Activated CD8-positive, alpha-beta memory T cell treated with anti-CD3 and anti-CD28 coated beads for 36 hours (primary cell): ENCODE measurements at regions not wholly inside any gene's neighbourhood (a gene's known extent, or its start where the extent isn't known, plus 50 kb on each side); places are given as distances from the start of the nearest gene placed in this dataset.
"Not testable (repeated sequence)": the region's sequence is repeated elsewhere in the genome, so short reads cannot be mapped to it uniquely, and the experiment has no call there.

ENCODE experiments used
- CTCF ChIA-PET: fragments of 350-600 bp; sonication (Branson Sonifier 250); formaldehyde crosslinking; loops from one replicate; lab custom pipeline; 2021; ENCODE audit warnings: antibody characterized with exemption; lab: Charles Lee
- POLR2A ChIA-PET: fragments of 350-600 bp; sonication (Branson Sonifier 250); formaldehyde crosslinking; loops from one replicate; lab custom pipeline; 2021; ENCODE audit warnings: antibody characterized with exemption; lab: Charles Lee

DNA sequence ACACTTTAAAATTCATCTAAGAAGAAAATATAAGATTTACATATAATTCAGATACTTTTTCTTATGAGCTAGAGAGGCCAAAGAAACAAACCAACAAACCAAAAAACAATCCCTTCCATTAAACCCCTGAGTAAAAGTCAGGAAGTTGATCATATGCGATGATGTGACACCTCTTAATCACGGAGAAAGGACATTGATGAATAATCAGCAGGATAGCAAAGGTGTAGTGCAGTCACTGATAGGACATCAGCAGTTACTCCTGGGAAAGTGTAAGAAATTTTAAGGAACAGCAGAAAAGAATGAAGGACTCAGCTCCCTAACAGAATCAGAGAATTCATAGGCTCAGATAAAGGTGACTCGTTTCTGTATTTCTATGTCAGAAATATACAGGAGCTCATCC, 202.4 kb upstream of the EDNRB start:
- CTCF ChIA-PET = interaction anchor here (0.7 to 1.3 kb wide), 5 partner anchors 302 to 360 kb away, joined by 3 to 5 read pairs (median 4); no protein-coding TSS in a partner anchor
- POLR2A ChIA-PET = no interaction called here

DNA sequence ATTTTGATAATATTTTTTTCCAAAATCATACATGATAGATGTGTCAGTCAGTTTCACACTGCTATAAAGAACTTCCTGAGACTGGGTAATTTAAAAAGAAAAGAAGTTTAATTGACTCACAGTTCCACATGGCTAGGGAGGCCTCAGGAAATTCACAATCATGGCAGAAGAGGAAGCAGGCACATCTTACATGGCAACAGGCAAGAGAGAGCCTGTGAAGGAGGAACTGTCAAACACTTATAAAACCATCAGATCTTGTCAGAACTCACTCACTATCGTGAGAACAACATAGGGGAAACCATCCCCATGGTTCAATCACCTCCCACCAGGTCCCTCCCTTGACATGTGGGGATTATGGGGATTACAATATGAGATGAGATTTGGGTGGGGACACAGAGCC, 201.5 kb upstream of the EDNRB start:
- CTCF ChIA-PET, POLR2A ChIA-PET: not testable (repeated sequence)

DNA sequence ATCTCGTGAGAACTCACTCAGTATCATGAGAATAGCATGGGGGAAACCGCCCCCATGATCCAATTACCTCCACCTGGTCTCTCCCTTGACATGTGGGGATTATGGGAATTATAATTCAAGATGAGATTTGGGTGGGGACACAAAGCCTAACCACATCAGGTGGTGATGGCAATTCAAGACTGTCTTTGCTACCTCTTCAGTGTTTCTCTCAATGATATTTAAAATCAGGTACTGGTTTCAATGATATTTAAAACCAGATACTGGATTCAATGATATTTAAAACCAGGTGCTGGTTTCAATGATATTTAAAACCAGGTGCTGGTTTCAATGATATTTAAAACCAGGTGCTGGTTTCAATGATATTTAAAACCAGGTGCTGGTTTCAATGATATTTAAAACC, 198.4 kb upstream of the EDNRB start:
- CTCF ChIA-PET, POLR2A ChIA-PET: not testable (repeated sequence)

DNA sequence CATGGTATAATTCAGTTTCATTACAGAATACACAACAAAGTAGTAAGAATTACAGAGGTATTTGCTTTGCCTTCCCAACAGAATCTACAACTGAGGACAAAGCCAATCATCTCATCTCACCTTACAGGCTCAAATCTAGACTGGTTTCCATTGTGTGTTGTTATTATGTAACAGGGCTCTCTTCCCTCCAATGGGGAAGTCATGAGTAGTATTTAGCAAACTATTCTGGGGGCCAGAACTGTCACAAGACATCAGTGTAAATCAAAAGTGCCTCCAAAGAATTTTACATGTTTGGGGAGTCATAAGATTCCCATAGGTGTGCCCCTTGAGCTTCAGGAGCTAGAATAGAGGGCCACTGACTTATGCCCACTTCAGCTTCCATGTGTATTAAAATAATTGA, 187.0 kb upstream of the EDNRB start:
- ChIA-PET CTCF (no interaction called here), POLR2A (no interaction called here)

DNA sequence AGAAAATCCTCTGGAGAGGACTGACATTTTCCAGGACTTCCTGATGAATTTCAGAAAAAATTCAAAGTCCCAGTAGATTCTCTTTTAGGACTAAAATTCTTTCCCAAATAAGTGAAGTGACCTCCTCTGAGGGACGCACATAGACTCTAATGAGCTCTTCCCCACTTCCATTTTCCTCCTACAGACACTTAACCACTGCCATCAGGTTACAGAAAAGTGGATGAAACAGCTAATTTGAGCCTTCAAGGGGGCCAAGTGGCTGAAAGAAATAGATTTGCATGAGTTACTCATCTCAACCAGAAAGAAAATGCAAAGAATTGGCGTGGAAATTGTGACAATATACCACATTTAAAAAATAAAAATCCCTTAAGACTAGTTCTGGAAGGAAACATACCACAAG, 185.3 kb upstream of the EDNRB start:
- ChIA-PET CTCF (no interaction called here), POLR2A (no interaction called here)

DNA sequence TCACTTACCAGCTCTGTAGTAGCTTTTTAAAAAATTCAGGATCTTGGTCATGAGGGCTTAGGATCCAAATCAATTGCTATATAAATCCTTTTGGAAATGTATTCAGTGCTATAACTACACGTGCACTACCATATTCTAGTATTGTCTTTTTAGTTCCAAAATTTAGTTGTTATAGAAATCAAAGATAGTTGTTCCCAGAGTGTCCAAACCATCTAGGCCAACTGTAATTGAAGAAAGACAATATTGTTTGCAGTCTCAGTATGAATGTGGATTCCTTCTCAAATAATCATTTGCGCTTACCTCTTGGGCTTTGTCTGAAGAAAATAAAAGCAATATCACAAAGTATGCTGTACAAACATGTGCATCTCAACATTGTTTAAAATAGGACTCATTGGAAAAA, 184.1 kb upstream of the EDNRB start:
- CTCF ChIA-PET = no interaction called here
- POLR2A ChIA-PET = no interaction called here

DNA sequence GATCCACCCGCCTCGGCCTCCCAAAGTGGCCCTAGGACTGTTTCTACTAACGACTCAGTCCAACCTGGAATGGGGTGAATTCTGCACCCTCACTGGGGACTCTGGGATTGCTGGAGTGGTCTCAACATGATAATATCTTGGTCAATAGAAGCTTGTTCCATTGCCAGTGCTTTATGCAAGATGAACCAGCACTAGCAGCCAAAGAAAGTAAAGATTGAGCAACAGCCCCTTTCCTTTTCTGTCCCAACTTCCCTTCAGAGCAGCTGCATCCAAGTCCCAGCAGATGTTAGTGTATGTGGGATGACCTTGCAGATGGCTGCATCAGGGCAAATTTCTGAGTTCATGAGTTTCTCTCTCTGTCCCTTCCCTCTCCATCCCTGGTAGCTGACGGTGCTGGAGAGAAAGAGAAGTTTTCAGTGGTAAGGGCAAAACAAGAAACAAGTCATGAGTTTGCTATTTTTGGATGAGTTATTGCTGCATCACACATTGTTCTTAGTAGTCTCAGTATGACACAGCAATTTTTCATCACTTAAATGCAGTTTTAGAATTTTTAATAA, 183.6 kb upstream of the EDNRB start:
- ChIA-PET CTCF (no interaction called here), POLR2A (no interaction called here)

DNA sequence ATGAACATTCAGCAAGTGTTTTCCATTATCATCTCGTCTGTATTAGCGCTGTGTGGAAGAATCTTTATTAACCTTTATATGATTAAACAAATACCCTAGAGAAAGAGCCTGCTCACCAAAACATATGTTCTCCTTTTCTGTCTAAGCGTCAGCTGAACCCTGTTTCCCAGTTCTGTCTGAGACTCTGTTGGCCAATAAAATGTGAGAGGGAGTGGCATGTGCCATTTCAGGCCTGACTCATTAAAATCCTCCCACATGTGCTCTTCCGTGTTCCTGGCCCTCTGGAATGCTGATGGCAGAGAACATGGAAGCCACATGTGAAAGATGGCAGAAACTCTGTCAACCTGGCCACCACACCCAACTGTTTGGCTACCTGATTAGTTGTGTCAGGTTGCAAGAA, 181.9 kb upstream of the EDNRB start:
- ChIA-PET POLR2A (no interaction called here), CTCF (no interaction called here)

DNA sequence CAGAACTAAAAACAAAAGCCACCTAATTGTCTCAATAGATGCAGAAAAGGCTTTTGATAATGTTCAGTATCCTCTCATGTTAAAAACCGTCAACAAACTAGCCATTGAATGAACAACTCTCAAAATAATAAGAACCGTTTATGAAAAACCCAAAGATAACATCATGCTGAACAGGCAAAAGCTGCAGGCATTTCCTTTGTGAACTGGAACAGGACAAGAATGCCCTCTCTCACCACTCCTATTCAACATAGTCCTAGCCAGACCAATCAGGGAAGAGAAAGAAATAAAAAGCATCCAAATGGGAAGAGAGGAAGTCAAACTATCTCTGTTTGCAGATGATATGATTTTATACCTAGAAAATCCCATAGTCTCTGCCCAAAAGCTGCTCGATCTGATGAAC, 179.6 kb upstream of the EDNRB start:
- ChIA-PET POLR2A (no interaction called here), CTCF (no interaction called here)

DNA sequence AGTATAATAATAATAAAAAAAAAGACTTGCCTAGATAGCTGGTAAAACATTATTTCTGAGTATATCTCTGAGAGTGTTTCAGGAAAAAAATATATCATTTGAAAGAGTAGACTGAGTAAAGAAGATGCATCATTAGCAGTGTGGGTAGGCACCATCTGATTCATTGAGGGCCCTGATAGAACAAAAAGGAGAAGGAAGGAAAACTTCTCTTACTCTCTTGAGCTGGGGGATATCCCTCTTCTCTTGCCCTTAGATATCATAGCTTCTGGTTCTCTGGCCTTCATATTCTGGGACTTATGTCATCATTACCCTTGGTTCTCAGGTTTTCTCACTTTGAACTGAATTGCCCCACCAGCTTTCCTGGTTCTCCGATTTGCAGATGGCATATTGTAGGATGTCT, 177.6 kb upstream of the EDNRB start:
- POLR2A ChIA-PET = no interaction called here

DNA sequence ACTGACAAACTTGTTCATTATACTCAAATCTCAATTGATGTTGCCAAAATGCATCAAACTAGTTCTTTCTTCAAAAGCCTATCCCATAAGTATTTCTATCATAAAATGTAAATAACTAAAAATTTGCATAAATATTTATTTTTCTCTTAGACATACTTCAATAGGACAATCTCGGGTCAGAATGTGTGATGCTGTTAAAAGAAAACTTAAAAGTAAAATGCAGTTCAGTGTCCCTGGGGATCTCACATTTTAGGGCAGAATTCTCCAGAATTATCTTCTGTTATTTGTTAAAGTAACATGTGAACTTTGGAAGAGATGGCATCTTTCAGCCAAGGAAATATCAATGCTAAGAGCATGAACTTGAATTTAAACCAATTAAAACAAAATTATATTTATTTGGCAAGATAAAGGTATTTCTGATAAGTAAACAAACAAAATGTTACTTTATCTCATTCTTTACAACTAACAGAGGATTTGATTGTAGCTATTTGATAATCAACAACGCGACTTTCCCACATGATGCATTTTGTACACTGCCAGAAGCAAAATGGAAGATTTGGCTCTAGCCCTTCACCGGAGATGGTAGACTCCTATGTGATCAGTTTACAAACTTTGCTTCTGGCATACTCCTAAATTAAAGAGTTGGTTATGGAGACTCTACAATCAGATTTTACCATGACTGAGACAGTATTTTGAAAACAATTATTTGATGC, 169.5 kb upstream of the EDNRB start:
- CTCF ChIA-PET = no interaction called here

More for the DNA sequence above, 177.6 kb upstream of the EDNRB start:
- CTCF ChIA-PET = no interaction called here

DNA sequence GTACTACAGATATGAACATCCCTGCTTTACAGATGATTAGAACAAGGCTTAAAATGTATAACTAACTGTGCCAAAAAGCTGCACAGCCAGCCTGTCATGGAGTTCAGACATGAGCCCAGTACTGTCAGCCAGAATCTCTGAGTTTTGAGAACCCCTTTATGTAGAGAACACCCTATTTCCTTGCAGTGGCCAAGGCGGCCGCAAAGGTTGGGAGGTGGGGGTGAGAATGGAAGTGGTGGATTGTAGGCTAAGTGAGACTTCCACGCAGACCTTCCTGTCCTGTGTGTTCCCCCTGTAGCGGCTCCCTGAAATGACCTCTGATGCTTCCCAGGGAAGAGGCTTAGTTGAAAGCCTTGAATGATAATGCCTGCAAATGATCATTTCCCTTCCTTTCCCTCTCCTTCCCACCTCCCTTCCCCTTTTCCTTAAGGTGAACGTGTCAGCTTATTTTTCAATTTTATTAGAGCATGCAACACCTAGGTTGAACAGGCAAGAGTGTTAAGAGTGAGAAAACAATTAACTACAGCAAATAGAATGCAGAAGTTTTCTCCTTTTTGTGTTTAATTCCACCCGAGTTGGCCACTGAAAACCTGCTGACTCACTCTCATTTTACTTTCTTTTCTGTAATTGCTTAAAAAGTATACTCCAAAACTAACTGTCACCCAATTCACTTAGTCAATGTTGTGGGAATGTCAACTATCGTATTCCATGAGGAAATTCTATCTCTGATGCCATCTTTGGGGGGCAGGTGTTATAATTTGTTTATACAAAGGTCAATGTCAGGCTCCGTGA, 167.0 kb upstream of the EDNRB start:
- POLR2A ChIA-PET = no interaction called here
- CTCF ChIA-PET = no interaction called here

More for the DNA sequence above, 169.5 kb upstream of the EDNRB start:
- POLR2A ChIA-PET = no interaction called here

DNA sequence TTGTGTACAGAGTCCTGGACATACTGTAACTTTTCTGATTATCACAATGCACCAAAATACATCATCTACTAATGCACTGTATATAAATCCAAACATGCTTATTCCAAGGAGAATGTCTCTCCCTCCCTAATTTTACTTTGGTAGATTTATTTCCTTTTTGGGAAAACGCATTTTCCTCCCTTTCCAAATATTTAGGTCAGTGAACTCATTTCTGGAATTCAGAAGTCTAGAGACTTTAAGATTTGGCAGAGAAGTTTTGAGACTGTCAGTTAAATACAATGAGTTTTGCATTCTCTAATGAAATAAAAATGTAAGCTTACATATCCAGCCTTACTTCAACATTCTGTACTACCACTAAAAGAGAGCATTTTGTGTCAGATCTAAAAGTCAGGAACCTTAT, 165.8 kb upstream of the EDNRB start:
- ChIA-PET CTCF (no interaction called here), POLR2A (no interaction called here)

DNA sequence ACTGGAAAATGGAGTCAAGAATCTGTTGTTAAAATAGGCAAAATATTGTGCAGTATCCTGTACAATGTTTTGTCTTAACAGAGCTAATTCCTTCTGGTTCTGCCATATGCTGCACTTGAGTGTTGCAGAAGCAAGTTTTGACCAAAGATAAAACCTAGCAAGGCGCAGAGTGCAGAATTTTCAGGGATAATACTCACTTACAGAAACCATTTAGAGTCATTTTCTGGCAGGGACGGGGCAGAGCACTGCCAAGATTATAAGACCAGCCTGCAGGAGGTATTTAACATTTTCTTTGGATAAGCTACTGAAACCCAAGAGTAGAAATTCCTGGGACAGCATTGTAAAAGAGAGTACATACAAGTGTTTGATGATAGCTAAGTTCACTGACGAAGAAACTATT, 159.5 kb upstream of the EDNRB start:
- ChIA-PET CTCF (no interaction called here), POLR2A (no interaction called here)

DNA sequence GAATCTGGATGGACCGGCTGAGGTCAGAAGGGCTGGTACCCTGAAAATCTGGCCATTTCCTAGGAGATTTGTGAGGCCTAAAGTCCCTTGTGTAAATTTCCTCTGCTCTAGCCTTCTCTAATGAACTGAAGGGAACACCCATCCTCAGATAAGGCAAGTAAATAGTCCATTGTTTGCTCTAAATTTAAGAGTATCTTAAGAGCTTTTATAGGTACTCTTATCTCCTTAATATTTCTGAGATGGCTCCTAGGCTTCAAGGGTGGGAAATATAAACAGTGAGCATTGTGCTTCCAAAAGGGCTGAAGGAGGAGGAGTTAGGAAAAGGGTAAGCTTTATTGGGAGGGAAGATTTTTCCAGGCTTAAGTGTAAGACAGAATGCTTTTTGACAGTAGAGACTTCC, 148.7 kb upstream of the EDNRB start:
- CTCF ChIA-PET = no interaction called here
- POLR2A ChIA-PET = no interaction called here

DNA sequence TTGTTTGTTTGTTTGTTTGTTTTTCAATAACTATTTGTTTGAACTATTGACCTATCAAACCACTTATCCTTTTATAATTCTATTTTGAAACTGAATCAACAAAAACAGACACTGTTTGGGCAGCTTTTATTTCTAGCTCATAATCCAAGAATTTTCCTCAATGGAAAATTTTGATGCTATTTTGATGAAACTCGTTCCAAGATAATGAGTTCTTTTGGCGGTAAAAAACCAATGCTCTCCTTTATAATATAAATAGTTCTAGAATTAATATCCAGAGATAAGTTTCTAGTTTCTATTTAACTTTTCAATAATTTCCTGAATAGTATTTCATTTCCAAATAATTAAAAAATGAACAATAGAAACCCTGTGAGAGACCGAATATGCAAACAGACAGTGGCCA, 146.5 kb upstream of the EDNRB start:
- CTCF ChIA-PET = no interaction called here
- POLR2A ChIA-PET = no interaction called here

DNA sequence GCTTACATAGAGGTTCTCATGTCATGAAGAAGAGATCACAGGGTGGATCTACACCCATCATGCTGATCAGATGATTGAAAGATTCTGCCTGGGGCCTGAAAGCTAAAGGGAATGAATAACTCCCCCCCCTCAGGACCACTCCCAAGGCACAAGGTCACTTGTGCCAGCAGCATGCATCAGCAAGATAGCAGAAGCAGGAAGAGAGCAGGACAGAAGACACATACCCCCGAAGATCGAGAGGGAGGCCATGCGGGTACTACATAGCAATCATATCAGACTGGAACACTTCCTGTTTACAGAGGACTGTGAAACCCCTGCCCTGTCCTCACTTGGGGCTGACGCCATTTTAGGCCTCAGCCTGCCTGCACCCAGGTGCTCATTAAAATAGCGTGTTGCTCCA, 143.2 kb upstream of the EDNRB start:
- ChIA-PET POLR2A (no interaction called here), CTCF (no interaction called here)

DNA sequence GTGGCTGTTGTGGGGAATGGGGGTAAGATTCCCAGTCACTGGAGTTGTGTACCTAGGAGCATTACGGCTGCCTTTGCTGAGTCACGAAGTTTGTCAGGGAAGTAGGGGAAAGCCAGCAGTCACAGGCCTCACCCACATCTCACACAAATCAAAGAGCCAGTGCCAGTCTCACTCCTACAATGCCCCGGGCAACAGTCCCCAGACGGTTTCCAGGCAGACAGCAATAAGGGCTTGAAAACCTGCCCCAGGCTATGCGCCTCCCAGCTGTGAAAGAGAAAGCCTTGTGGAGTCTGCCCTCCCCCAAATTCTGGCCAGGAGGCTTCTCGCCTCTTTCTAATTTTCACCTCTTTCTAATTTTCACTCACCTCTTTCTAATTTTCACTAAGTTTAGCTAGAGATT, 142.3 kb upstream of the EDNRB start:
- ChIA-PET POLR2A (no interaction called here), CTCF (no interaction called here)

DNA sequence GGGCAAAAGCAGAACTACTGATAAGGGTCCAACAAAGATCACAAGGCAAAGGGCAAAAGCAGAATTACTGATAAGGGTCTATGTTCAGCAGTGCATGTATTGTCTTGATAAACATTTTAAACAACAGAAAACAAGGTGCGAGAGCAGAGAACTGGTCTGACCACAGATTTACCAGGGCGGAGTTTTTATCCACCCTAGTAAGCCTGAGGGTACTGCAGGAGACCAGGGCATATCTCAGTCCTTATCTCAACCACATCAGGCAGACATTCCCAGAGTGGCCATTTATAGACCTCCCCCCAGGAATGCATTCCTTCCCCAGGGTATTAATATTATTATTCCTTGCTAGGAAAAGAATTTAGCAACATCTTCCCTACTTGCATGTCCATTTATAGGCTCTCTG, 138.2 kb upstream of the EDNRB start:
- POLR2A ChIA-PET, CTCF ChIA-PET: not testable (repeated sequence)

DNA sequence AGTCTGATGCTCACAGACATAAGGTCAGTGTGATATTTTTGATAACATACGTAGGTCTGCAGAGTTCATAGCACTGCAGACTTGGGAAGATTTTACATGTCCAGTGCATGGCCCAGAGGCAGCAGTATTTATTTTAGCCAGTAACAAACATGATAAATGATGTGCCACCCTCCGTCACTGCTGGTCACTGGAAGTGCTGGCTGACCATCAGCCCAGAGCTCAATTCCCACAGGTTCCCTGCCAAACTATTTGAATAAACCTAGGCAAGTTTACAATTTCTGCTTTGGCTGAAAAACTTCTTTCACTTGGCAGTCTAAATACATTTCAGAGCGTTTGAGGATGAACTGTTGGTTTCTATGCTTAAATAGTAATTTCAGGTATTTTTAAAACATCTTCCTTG, 135.5 kb upstream of the EDNRB start:
- POLR2A ChIA-PET = no interaction called here
- CTCF ChIA-PET = no interaction called here

DNA sequence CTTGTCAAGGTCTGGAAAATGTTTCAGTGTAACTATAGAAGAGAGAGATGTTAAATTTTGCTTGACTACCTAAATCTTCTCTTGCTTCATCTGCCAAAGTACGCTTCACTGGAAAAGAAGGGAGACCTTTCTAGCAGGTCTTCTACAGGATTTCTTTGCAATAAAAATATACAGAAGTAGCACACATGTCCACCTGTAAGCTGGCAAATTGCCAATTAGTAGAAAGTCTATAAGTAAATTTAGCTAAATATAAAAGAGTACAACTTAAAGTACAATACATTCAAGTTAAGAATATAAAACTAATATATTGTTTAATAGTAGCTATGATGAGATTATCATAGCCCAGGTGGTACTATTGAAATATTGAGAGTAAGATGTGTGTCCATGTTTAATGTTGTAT, 128.5 kb upstream of the EDNRB start:
- POLR2A ChIA-PET = no interaction called here
- CTCF ChIA-PET = no interaction called here
